K562 (cell line): ENCODE measurements at regions not wholly inside any gene's neighbourhood (a gene's known extent, or its start where the extent isn't known, plus 50 kb on each side); places are given as distances from the start of the nearest gene placed in this dataset.

Experiments
- CCAR2 ChIP-seq: fragments of 200-400 bp; formaldehyde crosslinking; IDR thresholded peaks from 2 replicates; pipeline ENCODE4 v1.6.1; 2017; ENCODE audit warnings: mild to moderate bottlenecking, low read depth, low read length
- CXXC5 ChIP-seq: fragments of 250-450 bp; sonication (Bioruptor Pico); IDR thresholded peaks from 2 replicates; pipeline ENCODE4 v1.8.0; 2022; ENCODE audit warnings: inconsistent platforms, mild to moderate bottlenecking, moderate library complexity
- DPF2 ChIP-seq: fragments of 450-650 bp; IDR thresholded peaks from 2 replicates; pipeline ENCODE4 v1.6.1; 2016
- E2F4 ChIP-seq: sonication (generic); formaldehyde crosslinking; IDR thresholded peaks from 2 replicates; pipeline ENCODE4 v1.8.0; 2022; ENCODE audit warnings: mild to moderate bottlenecking, low read depth, missing genetic modification reagents
- HMG20A ChIP-seq: fragments of 450-650 bp; formaldehyde crosslinking; conservative IDR thresholded peaks from 2 replicates; pipeline ENCODE4 v1.4.0; 2020; ENCODE audit warnings: mild to moderate bottlenecking, mixed read lengths
- HNRNPUL1 ChIP-seq: fragments of 200-400 bp; formaldehyde crosslinking; IDR thresholded peaks from 2 replicates; pipeline ENCODE4 v1.6.1; 2017; ENCODE audit warnings: low read length
- MED1 ChIP-seq: sonication (generic); formaldehyde crosslinking; IDR thresholded peaks from 2 replicates; pipeline ENCODE4 v1.8.1; 2023; ENCODE audit warnings: missing genetic modification reagents, borderline replicate concordance
- MTA3 ChIP-seq: fragments of 450-650 bp; formaldehyde crosslinking; IDR thresholded peaks from 2 replicates; pipeline ENCODE4 v1.6.1; 2017; ENCODE audit warnings: mild to moderate bottlenecking, borderline replicate concordance
- NEUROD1 ChIP-seq: fragments of 150-350 bp; IDR thresholded peaks from 2 replicates; pipeline ENCODE4 v1.6.1; 2014; ENCODE audit warnings: borderline replicate concordance, low read length, low read depth; ENCODE audit not compliant: partially characterized antibody
- NR1H2 ChIP-seq: sonication (generic); formaldehyde crosslinking; IDR thresholded peaks from 2 replicates; pipeline ENCODE4 v1.4.0; 2020; ENCODE audit warnings: mild to moderate bottlenecking, missing genetic modification reagents
- PHF8 ChIP-seq: fragments of 200-600 bp; sonication (generic); IDR thresholded peaks from 2 replicates; pipeline ENCODE4 v1.6.1; 2012; ENCODE audit warnings: mixed run types, mild to moderate bottlenecking, inconsistent platforms, low read length, moderate library complexity, borderline replicate concordance
- PML ChIP-seq: IDR thresholded peaks from 2 replicates; pipeline ENCODE4 v1.6.1; 2012; ENCODE audit warnings: low read length, inconsistent platforms
- POLR2H ChIP-seq: IDR thresholded peaks from 2 replicates; pipeline ENCODE4 v1.6.1; 2016; ENCODE audit warnings: missing genetic modification characterization, low read depth, mild to moderate bottlenecking, control low read depth, missing compliant biosample characterization, moderate library complexity
- RFX5 ChIP-seq: IDR thresholded peaks from 2 replicates; pipeline ENCODE4 v1.6.1; 2011; ENCODE audit warnings: low read depth, mild to moderate bottlenecking, improper control_type of control experiment, low read length
- TAF1 ChIP-seq: IDR thresholded peaks from 2 replicates; pipeline ENCODE4 v1.6.1; 2011; ENCODE audit warnings: mild to moderate bottlenecking, low read length, moderate library complexity; ENCODE audit not compliant: insufficient read depth, control insufficient read depth, severe bottlenecking; ENCODE audit errors: extremely low read depth
- TCF3 ChIP-seq: sonication (generic); formaldehyde crosslinking; IDR thresholded peaks from 2 replicates; pipeline ENCODE4 v1.4.0; 2020; ENCODE audit warnings: mild to moderate bottlenecking, missing genetic modification reagents
- XRCC5 ChIP-seq: fragments of 200-400 bp; formaldehyde crosslinking; IDR thresholded peaks from 2 replicates; pipeline ENCODE4 v1.6.1; 2017; ENCODE audit warnings: low read depth, mild to moderate bottlenecking, low read length
- ZNF121 ChIP-seq: sonication (generic); formaldehyde crosslinking; conservative IDR thresholded peaks from 2 replicates; pipeline ENCODE4 v1.8.0; 2022; ENCODE audit warnings: missing genetic modification reagents
- ZNF239 ChIP-seq: fragments of 250-450 bp; sonication (Bioruptor Pico); IDR thresholded peaks from 2 replicates; pipeline ENCODE4 v1.4.0; 2020; ENCODE audit warnings: mild to moderate bottlenecking
- ZNF717 ChIP-seq: fragments of 250-450 bp; sonication (Bioruptor Pico); IDR thresholded peaks from 2 replicates; pipeline ENCODE4 v1.5.0; 2021
- TF ChIP-seq, protein P1 (sequence below), 2 experiments: fragments of 450-650 bp in 1 of 2; sonication (generic) in 1 of 2; formaldehyde crosslinking in 1 of 2; IDR thresholded peaks in 1 of 2; conservative IDR thresholded peaks in 1 of 2; 2 replicates each; pipeline versions ENCODE4 v1.6.1 to v1.8.1; 2016 to 2023; ENCODE audit warnings: mild to moderate bottlenecking in 2 of 2, moderate library complexity in 2 of 2, inconsistent platforms in 1 of 2, missing genetic modification reagents in 1 of 2
- TF ChIP-seq, protein P2 (sequence below): sonication (generic); formaldehyde crosslinking; IDR thresholded peaks from 2 replicates; pipeline ENCODE4 v1.8.1; 2023; ENCODE audit warnings: mild to moderate bottlenecking, missing genetic modification reagents
- TF ChIP-seq, protein P3 (sequence below), 2 experiments: fragments of 450-650 bp; IDR thresholded peaks; 2 replicates each; pipeline ENCODE4 v1.6.1; 2016

- TF ChIP-seq XRCC5, result peak; percentile 31; the same call in 1 of the 2 replicates
- TF ChIP-seq NEUROD1, result peak; percentile 76
- no peak; the same call in 1 of the 2 replicates for TF ChIP-seq ZNF239 (CRISPR knock-in tag)
- TF ChIP-seq, protein P1, sequence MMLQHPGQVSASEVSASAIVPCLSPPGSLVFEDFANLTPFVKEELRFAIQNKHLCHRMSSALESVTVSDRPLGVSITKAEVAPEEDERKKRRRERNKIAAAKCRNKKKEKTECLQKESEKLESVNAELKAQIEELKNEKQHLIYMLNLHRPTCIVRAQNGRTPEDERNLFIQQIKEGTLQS (IDR thresholded peaks at IDR 0.05), result no peak
- TF ChIP-seq, protein P1 (CRISPR knock-in tag; conservative IDR thresholded peaks at IDR 0.05), result peak; percentile 91
- TF ChIP-seq, protein P2, sequence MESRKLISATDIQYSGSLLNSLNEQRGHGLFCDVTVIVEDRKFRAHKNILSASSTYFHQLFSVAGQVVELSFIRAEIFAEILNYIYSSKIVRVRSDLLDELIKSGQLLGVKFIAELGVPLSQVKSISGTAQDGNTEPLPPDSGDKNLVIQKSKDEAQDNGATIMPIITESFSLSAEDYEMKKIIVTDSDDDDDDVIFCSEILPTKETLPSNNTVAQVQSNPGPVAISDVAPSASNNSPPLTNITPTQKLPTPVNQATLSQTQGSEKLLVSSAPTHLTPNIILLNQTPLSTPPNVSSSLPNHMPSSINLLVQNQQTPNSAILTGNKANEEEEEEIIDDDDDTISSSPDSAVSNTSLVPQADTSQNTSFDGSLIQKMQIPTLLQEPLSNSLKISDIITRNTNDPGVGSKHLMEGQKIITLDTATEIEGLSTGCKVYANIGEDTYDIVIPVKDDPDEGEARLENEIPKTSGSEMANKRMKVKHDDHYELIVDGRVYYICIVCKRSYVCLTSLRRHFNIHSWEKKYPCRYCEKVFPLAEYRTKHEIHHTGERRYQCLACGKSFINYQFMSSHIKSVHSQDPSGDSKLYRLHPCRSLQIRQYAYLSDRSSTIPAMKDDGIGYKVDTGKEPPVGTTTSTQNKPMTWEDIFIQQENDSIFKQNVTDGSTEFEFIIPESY (CRISPR knock-in tag), result peak; percentile 39; the same call in 1 of the 2 replicates
- TF ChIP-seq ZNF121 (CRISPR knock-in tag), result no peak
- peak; percentile 59; the same call in 1 of the 2 replicates for TF ChIP-seq CXXC5 (CRISPR knock-in tag)
- peak; percentile 96 for TF ChIP-seq TAF1
- TF ChIP-seq POLR2H (tag), result peak; percentile 99
- TF ChIP-seq E2F4 (CRISPR knock-in tag), result peak; percentile 78; the same call in 1 of the 2 replicates
- TF ChIP-seq NR1H2 (CRISPR knock-in tag), result 0 out of 2 replicates have a peak, but pooled peaks have one; percentile 42
- TF ChIP-seq, protein P3, sequence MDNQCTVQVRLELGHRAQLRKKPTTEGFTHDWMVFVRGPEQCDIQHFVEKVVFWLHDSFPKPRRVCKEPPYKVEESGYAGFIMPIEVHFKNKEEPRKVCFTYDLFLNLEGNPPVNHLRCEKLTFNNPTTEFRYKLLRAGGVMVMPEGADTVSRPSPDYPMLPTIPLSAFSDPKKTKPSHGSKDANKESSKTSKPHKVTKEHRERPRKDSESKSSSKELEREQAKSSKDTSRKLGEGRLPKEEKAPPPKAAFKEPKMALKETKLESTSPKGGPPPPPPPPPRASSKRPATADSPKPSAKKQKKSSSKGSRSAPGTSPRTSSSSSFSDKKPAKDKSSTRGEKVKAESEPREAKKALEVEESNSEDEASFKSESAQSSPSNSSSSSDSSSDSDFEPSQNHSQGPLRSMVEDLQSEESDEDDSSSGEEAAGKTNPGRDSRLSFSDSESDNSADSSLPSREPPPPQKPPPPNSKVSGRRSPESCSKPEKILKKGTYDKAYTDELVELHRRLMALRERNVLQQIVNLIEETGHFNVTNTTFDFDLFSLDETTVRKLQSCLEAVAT (IDR thresholded peaks at IDR 0.05), result peak; percentile 99 to 100
- peak; percentile 99 for TF ChIP-seq MTA3
- peak; percentile 94; the same call in 1 of the 2 replicates for TF ChIP-seq MED1 (CRISPR knock-in tag)
- no peak for TF ChIP-seq DPF2
- 0 out of 2 replicates have a peak, but pooled peaks have one; percentile 21 for TF ChIP-seq TCF3
- TF ChIP-seq RFX5, result peak; percentile 25; the same call in 1 of the 2 replicates
- no peak for TF ChIP-seq CCAR2
- TF ChIP-seq HNRNPUL1, result peak; percentile 44; the same call in 1 of the 2 replicates
- peak; percentile 96 for TF ChIP-seq PML
- TF ChIP-seq HMG20A (CRISPR knock-in tag), result no peak
- peak; percentile 77 for TF ChIP-seq PHF8
- TF ChIP-seq ZNF717, result 0 out of 2 replicates have a peak, but pooled peaks have one; percentile 12
These were observed 112.0 kb downstream of the HFE start (continued) for GRCh38 chr6:26199057-26199772.
